ENCODE measurements at regions not wholly inside any gene's neighbourhood (a gene's known extent, or its start where the extent isn't known, plus 50 kb on each side); places are given as distances from the start of the nearest gene placed in this dataset.

DNA sequence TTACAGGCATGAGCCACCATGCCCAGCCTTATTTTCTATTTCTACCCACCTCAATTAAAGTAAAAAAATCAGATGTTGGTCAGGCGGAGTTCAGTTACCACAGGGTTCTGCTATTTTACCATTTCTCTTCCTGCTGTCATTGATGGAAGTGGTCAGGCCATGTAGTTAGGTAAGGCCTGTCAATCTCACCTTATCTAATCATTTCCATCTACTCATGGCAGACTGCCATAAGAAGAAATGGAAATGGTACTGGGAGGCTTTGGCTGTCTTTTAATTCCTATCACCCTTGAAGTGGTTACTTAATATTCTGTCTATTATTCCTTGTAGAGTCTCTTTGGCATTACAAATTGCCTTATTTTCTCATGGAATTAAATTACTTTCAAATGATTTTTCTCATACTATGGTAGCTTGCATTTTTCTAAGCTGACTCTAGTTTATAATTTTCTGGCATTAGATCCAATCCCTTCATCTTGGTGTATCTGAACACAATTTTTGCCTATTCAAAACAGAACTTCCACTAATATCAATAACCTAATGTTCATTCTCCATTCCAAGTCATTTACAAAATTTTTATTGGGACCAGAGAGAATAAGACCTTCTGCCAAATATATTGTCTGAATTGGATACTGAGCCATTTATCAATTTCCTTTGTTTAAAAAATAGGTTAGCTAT, 198.7 kb downstream of the DACT1 start:
- H3K79me2 ChIP-seq (ENCODE audit: low read depth) = no peaks in the 10 kb centered on the region
- POLR2A ChIA-PET (ENCODE audit: unreplicated experiment) = no interaction called here
- no TSS peak for BruUV-seq (replicated peaks)
- 0 out of 2 replicates have a peak, but pooled peaks cover 3% of the 10 kb centered on the region for H3K9me3 ChIP-seq (ENCODE audit: insufficient read depth, low read depth)
- intact Hi-C loops (cut with micrococcal nuclease; ENCODE audit: unreplicated experiment) = no loop called here
- CTCF ChIA-PET = no interaction called here
- no peak for DNase-seq
- H3K27me3 ChIP-seq (ENCODE audit: insufficient read depth, low read depth) = peaks cover 24% of the 10 kb centered on the region; the same call in 1 of the 2 replicates
- no peak overlapping the region for H3K27ac ChIP-seq
- H3F3A ChIP-seq (ENCODE audit: insufficient read depth, low read depth) = no peaks in the 10 kb centered on the region
- no peaks in the 10 kb centered on the region for H3K36me3 ChIP-seq (ENCODE audit: low read depth)
- H4K20me1 ChIP-seq (ENCODE audit: insufficient read depth) = no peaks in the 10 kb centered on the region
- H3K9me2 ChIP-seq (ENCODE audit: insufficient read depth) = no peaks in the 10 kb centered on the region
- no peak overlapping the region for H3K4me3 ChIP-seq
- H2AFZ ChIP-seq = no peak overlapping the region
- H3K4me2 ChIP-seq = no peak overlapping the region
- no peaks in the 10 kb centered on the region for H3K4me1 ChIP-seq (replicated peaks; ENCODE audit: insufficient read depth)
- TF ChIP-seq EZH2 (IDR thresholded peaks at IDR 0.05; ENCODE audit: low read depth) = no peak
- TF ChIP-seq, protein P1, sequence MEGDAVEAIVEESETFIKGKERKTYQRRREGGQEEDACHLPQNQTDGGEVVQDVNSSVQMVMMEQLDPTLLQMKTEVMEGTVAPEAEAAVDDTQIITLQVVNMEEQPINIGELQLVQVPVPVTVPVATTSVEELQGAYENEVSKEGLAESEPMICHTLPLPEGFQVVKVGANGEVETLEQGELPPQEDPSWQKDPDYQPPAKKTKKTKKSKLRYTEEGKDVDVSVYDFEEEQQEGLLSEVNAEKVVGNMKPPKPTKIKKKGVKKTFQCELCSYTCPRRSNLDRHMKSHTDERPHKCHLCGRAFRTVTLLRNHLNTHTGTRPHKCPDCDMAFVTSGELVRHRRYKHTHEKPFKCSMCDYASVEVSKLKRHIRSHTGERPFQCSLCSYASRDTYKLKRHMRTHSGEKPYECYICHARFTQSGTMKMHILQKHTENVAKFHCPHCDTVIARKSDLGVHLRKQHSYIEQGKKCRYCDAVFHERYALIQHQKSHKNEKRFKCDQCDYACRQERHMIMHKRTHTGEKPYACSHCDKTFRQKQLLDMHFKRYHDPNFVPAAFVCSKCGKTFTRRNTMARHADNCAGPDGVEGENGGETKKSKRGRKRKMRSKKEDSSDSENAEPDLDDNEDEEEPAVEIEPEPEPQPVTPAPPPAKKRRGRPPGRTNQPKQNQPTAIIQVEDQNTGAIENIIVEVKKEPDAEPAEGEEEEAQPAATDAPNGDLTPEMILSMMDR (conservative IDR thresholded peaks at IDR 0.05) = no peak

DNA sequence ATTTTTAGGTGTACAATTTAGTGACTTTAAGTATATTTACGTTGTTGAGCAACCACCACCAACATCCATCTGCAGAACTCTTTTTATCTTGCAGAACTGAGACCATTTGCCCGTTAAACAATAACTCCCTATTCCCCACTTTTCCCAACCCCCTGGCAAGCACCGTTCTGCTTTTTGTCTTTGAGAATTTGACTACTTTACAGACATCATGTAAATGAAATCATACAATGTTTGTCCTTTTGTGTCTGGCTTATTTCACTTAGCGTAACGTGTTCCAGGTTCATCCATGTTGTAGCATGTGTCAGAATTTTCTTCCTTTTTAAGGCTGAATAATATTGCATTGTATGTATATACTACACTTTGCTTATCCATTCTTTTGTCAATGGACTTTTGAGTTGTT, 201.5 kb downstream of the DACT1 start:
- Histone ChIP-seq H2AFZ (no peak overlapping the region), H3K9me3 (ENCODE audit: insufficient read depth, low read depth) (no peaks in the 10 kb centered on the region), H3K36me3 (ENCODE audit: low read depth) (no peaks in the 10 kb centered on the region), H3K4me1 (replicated peaks; ENCODE audit: insufficient read depth) (no peaks in the 10 kb centered on the region), H3K27me3 (ENCODE audit: insufficient read depth, low read depth) (peaks cover 9% of the 10 kb centered on the region; the same call in 1 of the 2 replicates), H4K20me1 (ENCODE audit: insufficient read depth) (no peaks in the 10 kb centered on the region), H3K4me3 (no peak overlapping the region), H3K79me2 (ENCODE audit: low read depth) (no peaks in the 10 kb centered on the region), H3K9me2 (ENCODE audit: insufficient read depth) (no peaks in the 10 kb centered on the region), H3K27ac (no peak overlapping the region), H3F3A (ENCODE audit: insufficient read depth, low read depth) (no peaks in the 10 kb centered on the region), H3K4me2 (no peak overlapping the region)
- intact Hi-C loops (cut with micrococcal nuclease; ENCODE audit: unreplicated experiment) = no loop called here
- TF ChIP-seq, protein P1 (conservative IDR thresholded peaks at IDR 0.05) = no peak
- no TSS peak for BruUV-seq (replicated peaks)
- CTCF ChIA-PET = no interaction called here
- POLR2A ChIA-PET (ENCODE audit: unreplicated experiment) = no interaction called here
- no peak for DNase-seq

DNA sequence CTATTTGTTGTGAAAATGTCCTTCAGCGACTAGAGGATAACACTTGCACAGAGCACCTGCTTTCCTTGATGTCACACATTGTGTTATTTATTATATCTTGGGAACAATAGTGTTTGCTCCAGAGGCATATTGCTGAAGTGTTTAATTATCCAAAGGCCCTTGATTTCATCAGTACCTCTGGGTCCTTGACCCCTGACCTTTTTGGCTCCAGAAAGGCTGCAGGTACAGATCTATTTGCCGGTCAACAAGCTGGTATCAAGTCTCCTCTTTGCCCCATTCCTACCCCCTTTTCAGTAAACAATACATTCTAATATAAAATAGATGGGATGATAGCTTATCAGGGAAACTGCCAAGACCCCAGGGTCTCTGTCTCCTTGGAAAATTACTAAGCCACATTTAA, 206.8 kb downstream of the DACT1 start:
- H3K27ac ChIP-seq = no peak overlapping the region

More for the DNA sequence above, 206.8 kb downstream of the DACT1 start:
- Histone ChIP-seq H3F3A (ENCODE audit: insufficient read depth, low read depth) (no peaks in the 10 kb centered on the region), H3K4me1 (replicated peaks; ENCODE audit: insufficient read depth) (no peaks in the 10 kb centered on the region), H2AFZ (no peak overlapping the region), H4K20me1 (ENCODE audit: insufficient read depth) (no peaks in the 10 kb centered on the region), H3K4me2 (no peak overlapping the region), H3K79me2 (ENCODE audit: low read depth) (no peaks in the 10 kb centered on the region), H3K9me2 (ENCODE audit: insufficient read depth) (no peaks in the 10 kb centered on the region), H3K9me3 (ENCODE audit: insufficient read depth, low read depth) (no peaks in the 10 kb centered on the region), H3K36me3 (ENCODE audit: low read depth) (no peaks in the 10 kb centered on the region), H3K4me3 (no peak overlapping the region), H3K27me3 (ENCODE audit: insufficient read depth, low read depth) (peaks cover 13% of the 10 kb centered on the region; the same call in 1 of the 2 replicates)
- no TSS peak for BruUV-seq (replicated peaks)
- DNase-seq = no peak
- intact Hi-C loops (cut with micrococcal nuclease; ENCODE audit: unreplicated experiment) = no loop called here
- ChIA-PET CTCF (no interaction called here), POLR2A (ENCODE audit: unreplicated experiment) (no interaction called here)
- no peak for TF ChIP-seq EZH2 (IDR thresholded peaks at IDR 0.05; ENCODE audit: low read depth)
- TF ChIP-seq, protein P1 (conservative IDR thresholded peaks at IDR 0.05) = no peak
